ENCODE measurements at regions not wholly inside any gene's neighbourhood (a gene's known extent, or its start where the extent isn't known, plus 50 kb on each side); places are given as distances from the start of the nearest gene placed in this dataset.

DNA sequence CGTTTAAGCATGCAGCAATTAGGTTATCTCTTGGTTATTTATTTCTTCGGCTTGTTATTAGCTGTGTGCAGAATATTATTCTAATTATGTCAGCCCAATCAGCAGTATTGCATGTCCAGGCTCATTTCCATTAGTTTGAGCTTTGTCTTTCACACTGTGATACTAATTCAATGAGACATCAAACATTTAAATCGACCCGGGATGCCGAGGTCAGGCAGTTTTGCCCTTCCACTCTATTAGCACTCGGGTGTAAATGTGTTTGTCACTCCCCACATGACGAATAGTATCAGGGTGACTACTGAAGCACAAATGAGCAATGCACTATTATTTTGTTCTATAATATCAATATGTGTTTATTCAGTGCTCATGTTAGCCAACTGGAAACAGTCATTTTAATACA is 170.9 kb downstream of the ANXA2 start:
- TF ChIP-seq, protein P1, sequence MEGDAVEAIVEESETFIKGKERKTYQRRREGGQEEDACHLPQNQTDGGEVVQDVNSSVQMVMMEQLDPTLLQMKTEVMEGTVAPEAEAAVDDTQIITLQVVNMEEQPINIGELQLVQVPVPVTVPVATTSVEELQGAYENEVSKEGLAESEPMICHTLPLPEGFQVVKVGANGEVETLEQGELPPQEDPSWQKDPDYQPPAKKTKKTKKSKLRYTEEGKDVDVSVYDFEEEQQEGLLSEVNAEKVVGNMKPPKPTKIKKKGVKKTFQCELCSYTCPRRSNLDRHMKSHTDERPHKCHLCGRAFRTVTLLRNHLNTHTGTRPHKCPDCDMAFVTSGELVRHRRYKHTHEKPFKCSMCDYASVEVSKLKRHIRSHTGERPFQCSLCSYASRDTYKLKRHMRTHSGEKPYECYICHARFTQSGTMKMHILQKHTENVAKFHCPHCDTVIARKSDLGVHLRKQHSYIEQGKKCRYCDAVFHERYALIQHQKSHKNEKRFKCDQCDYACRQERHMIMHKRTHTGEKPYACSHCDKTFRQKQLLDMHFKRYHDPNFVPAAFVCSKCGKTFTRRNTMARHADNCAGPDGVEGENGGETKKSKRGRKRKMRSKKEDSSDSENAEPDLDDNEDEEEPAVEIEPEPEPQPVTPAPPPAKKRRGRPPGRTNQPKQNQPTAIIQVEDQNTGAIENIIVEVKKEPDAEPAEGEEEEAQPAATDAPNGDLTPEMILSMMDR (conservative IDR thresholded peaks at IDR 0.05; ENCODE audit: low read depth, low read length) = no peak
- H3K4me3 ChIP-seq (ENCODE audit: low read length) = no peak overlapping the region
- no peak for DNase-seq (ENCODE audit: low read depth)

DNA sequence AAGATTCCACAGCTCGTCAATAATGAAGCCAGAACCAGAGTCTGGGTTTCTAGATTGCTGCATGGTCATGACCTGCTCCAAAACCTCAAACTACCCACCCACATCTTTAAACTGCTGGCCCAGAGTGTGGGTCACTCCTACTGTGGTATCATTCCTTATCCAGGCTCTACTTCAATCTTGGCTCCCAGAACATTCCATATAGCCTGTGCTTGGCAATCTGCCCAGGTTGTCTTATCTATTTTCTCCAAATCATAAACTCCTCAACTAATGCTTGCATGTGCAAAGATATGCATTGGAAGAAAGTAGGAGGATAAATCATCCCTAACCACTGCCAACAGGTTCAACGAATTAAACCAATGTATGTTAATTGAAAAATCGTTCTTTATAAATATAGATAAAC is 169.7 kb downstream of the ANXA2 start:
- TF ChIP-seq, protein P1 (conservative IDR thresholded peaks at IDR 0.05; ENCODE audit: low read depth, low read length) = no peak
- H3K4me3 ChIP-seq (ENCODE audit: low read length) = no peak overlapping the region
- no peak for DNase-seq (ENCODE audit: low read depth)

DNA sequence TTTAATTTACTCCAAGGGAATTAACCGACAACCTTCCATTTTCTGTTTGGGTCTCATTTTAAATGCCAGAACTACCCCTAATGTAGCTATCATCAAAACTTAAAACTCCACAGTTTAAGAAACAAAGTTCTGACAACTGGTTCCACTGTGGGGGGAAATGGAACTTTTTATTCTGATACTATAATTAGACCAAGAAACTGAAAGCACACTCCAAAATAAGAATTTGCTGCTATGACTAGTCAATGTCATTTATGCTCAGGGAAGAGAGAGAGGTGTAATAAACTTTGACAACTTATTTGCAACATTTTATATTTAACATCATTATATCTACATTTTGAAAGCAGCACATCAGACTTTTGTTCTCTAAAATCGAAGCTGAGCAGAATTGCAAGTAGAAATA is 169.2 kb downstream of the ANXA2 start:
- DNase-seq (ENCODE audit: low read depth) = no peak
- H3K4me3 ChIP-seq (ENCODE audit: low read length) = no peak overlapping the region
- TF ChIP-seq, protein P1 (conservative IDR thresholded peaks at IDR 0.05; ENCODE audit: low read depth, low read length) = no peak

DNA sequence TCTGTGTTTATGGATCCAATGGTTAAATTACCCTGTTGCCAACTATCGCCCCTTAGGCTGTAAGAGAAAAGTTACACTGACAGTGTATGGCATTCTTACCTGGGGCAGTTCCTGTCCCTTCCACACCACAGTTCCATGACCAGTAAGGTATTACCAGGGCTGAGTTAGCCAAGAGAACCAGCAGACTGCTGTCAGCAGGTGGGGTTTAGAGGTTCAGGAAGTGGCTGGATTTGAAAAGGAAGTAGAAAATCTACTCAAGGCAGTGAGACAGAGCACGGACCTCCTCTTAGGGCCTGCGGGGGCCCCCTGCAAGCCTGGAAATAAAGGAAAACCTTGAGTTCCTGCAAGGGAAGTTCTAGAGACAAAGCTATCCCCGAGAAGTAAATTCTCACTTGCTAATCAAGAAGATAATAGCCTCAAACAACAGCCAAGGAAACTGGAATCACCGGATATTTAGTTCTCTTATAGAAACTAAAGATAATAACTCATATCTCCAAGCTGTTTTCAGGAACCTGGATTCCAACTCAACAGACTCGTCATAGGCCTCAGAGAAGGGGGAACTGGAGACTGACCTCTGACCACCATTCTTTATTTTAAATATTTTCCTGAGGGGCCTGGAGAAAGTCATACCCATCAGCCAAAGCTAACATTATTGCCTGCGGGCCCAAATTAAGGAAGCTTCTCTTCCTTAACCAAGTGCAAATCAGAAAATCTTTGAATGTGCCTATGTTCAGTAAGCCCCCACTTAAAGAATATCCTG is 161.7 kb downstream of the ANXA2 start:
- DNase-seq (ENCODE audit: low read depth) = no peak
- H3K4me3 ChIP-seq (ENCODE audit: low read length) = no peak overlapping the region
- TF ChIP-seq, protein P1 (conservative IDR thresholded peaks at IDR 0.05; ENCODE audit: low read depth, low read length) = no peak

DNA sequence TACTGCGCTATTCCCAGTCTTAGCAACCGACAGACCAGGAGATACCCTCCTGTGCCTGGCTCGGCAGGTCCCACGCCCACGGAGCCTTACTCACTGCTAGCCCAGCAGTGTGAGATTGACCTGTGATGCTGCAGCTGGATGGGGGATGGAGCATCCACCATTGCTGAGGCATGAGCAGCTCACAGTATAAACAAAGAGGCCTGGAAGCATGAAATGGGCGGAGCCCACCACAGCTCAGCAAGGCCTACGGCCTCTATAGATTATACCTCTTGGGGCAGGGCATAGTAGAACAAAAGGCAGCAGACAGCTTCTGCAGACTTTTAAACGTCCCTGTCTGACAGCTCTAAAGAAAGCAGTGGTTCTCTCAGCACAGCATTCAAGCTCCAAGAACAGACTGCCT is 160.3 kb downstream of the ANXA2 start:
- DNase-seq (ENCODE audit: low read depth) = no peak
- no peak overlapping the region for H3K4me3 ChIP-seq (ENCODE audit: low read length)
- TF ChIP-seq, protein P1 (conservative IDR thresholded peaks at IDR 0.05; ENCODE audit: low read depth, low read length) = no peak

DNA sequence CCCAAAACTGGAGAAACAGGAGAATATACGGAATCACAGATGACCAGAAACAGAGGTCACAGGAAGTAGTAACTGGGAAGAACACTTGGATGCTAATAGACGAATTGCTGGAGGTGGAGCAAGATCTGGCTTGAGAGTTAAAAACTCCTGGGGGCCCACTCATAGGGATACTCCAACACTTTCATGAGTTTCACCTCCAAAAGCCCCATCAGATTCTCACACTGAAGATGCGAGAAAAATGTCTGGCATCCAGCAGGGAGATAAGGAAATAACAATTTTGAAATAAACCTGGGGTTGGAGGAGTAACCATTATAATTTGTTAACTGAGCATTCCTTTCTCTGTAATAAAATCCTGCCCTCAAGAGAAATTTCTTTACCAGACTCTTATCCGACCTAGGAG is 154.0 kb downstream of the ANXA2 start:
- H3K4me3 ChIP-seq (ENCODE audit: low read length) = no peak overlapping the region
- no peak for DNase-seq (ENCODE audit: low read depth)
- TF ChIP-seq, protein P1 (conservative IDR thresholded peaks at IDR 0.05; ENCODE audit: low read depth, low read length) = no peak

DNA sequence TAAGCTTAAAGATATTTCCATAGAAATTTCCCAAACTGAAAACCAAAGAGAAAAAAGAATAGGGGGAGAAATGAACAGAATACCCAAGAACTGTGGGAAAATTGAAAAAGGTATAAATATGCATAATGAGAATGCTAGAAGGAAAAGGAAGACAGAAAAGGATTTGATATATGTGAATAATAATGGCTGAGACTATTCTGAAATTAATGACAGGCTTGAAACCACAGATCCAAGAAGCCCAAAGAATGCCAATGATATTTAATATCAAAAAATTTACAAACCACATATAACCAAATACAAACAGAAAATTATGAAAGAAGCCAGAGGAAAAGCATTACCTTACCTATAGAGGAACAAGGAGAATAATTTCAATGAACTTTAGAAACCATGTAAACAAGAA is 153.0 kb downstream of the ANXA2 start:
- H3K4me3 ChIP-seq (ENCODE audit: low read length) = no peak overlapping the region
- no peak for DNase-seq (ENCODE audit: low read depth)
- TF ChIP-seq, protein P1 (conservative IDR thresholded peaks at IDR 0.05; ENCODE audit: low read depth, low read length) = no peak

Measured in retinal pigment epithelial cell (primary cell).